Neural cell (in vitro differentiated cells): ENCODE measurements at regions not wholly inside any gene's neighbourhood (a gene's known extent, or its start where the extent isn't known, plus 50 kb on each side); places are given as distances from the start of the nearest gene placed in this dataset.

Experiments
- EZH2 ChIP-seq: fragments of 200-600, 300-800 bp; shearing (Covaris generic), sonication (generic); IDR thresholded peaks from 2 replicates; pipeline ENCODE4 v1.6.1; 2014; ENCODE audit warnings: antibody characterized with exemption, low read length, borderline replicate concordance, mild to moderate bottlenecking; ENCODE audit not compliant: insufficient read depth, poor library complexity, severe bottlenecking
- POLR2AphosphoS5 ChIP-seq: IDR thresholded peaks from 2 replicates; pipeline ENCODE4 v1.6.1; 2012
- RAD21 ChIP-seq: fragments of 450-650 bp; conservative IDR thresholded peaks from 2 replicates; pipeline ENCODE4 v1.6.1; 2014; ENCODE audit warnings: antibody characterized with exemption, mild to moderate bottlenecking, moderate library complexity
- TAF1 ChIP-seq: IDR thresholded peaks from 2 replicates; pipeline ENCODE4 v1.6.1; 2012; ENCODE audit warnings: low read depth
- TF ChIP-seq, protein P1 (sequence below): fragments of 450-650 bp; IDR thresholded peaks from 2 replicates; pipeline ENCODE4 v1.5.1; 2014; ENCODE audit warnings: antibody characterized with exemption, mild to moderate bottlenecking, moderate library complexity; ENCODE audit not compliant: poor library complexity, severe bottlenecking

DNA sequence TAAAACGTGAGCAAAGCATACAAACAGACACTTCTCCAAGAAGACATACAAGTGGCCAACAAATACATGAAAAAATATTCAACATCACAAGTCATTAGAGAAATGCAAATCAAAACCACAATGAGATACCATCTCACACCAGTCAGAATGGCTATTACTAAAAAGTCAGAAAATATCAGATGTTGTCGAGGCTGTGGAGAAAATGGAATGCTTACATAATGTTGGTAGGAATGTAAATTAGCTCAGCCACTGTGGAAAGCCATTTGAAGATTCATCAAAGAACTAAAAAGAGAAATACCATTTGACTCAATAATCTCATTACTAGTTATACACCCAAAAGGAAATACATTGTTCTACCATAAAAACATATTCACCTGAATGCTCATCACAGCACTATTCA, 825.7 kb downstream of the SUCLG1 start:
- TF ChIP-seq, protein P1, sequence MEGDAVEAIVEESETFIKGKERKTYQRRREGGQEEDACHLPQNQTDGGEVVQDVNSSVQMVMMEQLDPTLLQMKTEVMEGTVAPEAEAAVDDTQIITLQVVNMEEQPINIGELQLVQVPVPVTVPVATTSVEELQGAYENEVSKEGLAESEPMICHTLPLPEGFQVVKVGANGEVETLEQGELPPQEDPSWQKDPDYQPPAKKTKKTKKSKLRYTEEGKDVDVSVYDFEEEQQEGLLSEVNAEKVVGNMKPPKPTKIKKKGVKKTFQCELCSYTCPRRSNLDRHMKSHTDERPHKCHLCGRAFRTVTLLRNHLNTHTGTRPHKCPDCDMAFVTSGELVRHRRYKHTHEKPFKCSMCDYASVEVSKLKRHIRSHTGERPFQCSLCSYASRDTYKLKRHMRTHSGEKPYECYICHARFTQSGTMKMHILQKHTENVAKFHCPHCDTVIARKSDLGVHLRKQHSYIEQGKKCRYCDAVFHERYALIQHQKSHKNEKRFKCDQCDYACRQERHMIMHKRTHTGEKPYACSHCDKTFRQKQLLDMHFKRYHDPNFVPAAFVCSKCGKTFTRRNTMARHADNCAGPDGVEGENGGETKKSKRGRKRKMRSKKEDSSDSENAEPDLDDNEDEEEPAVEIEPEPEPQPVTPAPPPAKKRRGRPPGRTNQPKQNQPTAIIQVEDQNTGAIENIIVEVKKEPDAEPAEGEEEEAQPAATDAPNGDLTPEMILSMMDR, result no peak
- TF ChIP-seq POLR2AphosphoS5 (no peak), TAF1 (no peak), EZH2 (no peak), RAD21 (no peak)
